ENCODE measurements at regions not wholly inside any gene's neighbourhood (a gene's known extent, or its start where the extent isn't known, plus 50 kb on each side); places are given as distances from the start of the nearest gene placed in this dataset.
A peak's percentile ranks its signal among the peaks of the same experiment; 100 is the strongest.
"Not testable (repeated sequence)": the region's sequence is repeated elsewhere in the genome, so short reads cannot be mapped to it uniquely, and the experiment has no call there.

DNA sequence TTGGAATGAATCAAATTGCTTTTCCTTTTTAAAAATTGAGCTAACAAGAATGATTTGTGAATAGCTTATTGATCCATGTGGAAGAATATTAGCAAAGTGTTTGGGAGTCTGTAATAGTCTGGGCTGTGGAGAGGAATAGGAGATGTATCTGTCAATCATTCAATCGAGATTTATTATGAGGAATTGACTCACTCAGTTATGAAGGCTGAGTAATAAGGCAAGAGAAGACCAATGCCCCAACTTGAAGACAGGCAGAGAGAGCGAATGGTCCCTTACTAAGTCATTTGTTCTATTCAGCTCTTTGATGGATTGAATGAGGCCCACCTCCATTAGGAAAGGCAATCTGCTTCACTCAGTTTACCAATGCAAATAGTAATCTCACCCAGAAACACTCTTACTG lies 403.0 kb downstream of the CD83 start:
- no peaks in the 10 kb centered on the region for H3K9me3 ChIP-seq (ENCODE audit: insufficient read depth, low read depth, low read length)
- Mint-ChIP-seq H3K4me3 (ENCODE audit: unreplicated experiment) (no peak overlapping the region), H3K9me3 (ENCODE audit: unreplicated experiment) (peaks cover 2% of the 10 kb centered on the region), H3K4me1 (ENCODE audit: low read depth, unreplicated experiment) (peaks cover 8% of the 10 kb centered on the region), H3K27ac (ENCODE audit: unreplicated experiment) (no peak overlapping the region), H3K36me3 (ENCODE audit: low read depth, unreplicated experiment) (no peaks in the 10 kb centered on the region), H3K27me3 (ENCODE audit: low read depth, unreplicated experiment) (peaks cover 5% of the 10 kb centered on the region)
- H3K4me2 ChIP-seq (ENCODE audit: low read length), result no peak overlapping the region
- H4K20me1 ChIP-seq (ENCODE audit: insufficient read depth, low read length), result no peaks in the 10 kb centered on the region
- FAIRE-seq (peak; percentile 20), DNase-seq (ENCODE audit: low read depth) (no peak)
- no peaks in the 10 kb centered on the region for H3K4me1 ChIP-seq (ENCODE audit: insufficient read depth, low read length)
- no peak for TF ChIP-seq CTCF (IDR thresholded peaks at IDR 0.05; ENCODE audit: insufficient read depth, low read depth, low read length)
- no peak for TF ChIP-seq EZH2 (IDR thresholded peaks at IDR 0.05; ENCODE audit: insufficient read depth, low read length)
- H3K27ac ChIP-seq (ENCODE audit: low read depth, low read length), result no peak overlapping the region
- H3K79me2 ChIP-seq (ENCODE audit: insufficient read depth, low read length), result no peaks in the 10 kb centered on the region
- no peak overlapping the region for H3K9ac ChIP-seq (ENCODE audit: low read length)
- no peaks in the 10 kb centered on the region for H3K36me3 ChIP-seq (ENCODE audit: insufficient read depth, low read length)
- no peaks in the 10 kb centered on the region for H3K27me3 ChIP-seq (ENCODE audit: insufficient read depth, low read length)
- H3K4me3 ChIP-seq (ENCODE audit: insufficient read depth, low read depth, low read length), result no peak overlapping the region
- no peak overlapping the region for H2AFZ ChIP-seq (ENCODE audit: low read depth, low read length)

- Histone ChIP-seq H4K20me1 (ENCODE audit: insufficient read depth, low read length) (no peaks in the 10 kb centered on the region), H3K9ac (ENCODE audit: low read length) (no peak overlapping the region), H2AFZ (ENCODE audit: low read depth, low read length) (no peak overlapping the region), H3K27me3 (ENCODE audit: insufficient read depth, low read length) (no peaks in the 10 kb centered on the region), H3K27ac (ENCODE audit: low read depth, low read length) (no peak overlapping the region), H3K9me3 (ENCODE audit: insufficient read depth, low read depth, low read length) (no peaks in the 10 kb centered on the region), H3K36me3 (ENCODE audit: insufficient read depth, low read length) (no peaks in the 10 kb centered on the region), H3K4me2 (ENCODE audit: low read length) (no peak overlapping the region), H3K4me3 (ENCODE audit: insufficient read depth, low read depth, low read length) (no peak overlapping the region), H3K4me1 (ENCODE audit: insufficient read depth, low read length) (no peaks in the 10 kb centered on the region), H3K79me2 (ENCODE audit: insufficient read depth, low read length) (no peaks in the 10 kb centered on the region)
- Mint-ChIP-seq H3K9me3 (ENCODE audit: unreplicated experiment) (peaks cover 2% of the 10 kb centered on the region), H3K4me3 (ENCODE audit: unreplicated experiment) (no peak overlapping the region), H3K36me3 (ENCODE audit: low read depth, unreplicated experiment) (no peaks in the 10 kb centered on the region), H3K27ac (ENCODE audit: unreplicated experiment) (no peak overlapping the region), H3K4me1 (ENCODE audit: low read depth, unreplicated experiment) (peaks cover 8% of the 10 kb centered on the region), H3K27me3 (ENCODE audit: low read depth, unreplicated experiment) (peaks cover 3% of the 10 kb centered on the region)
- TF ChIP-seq CTCF (IDR thresholded peaks at IDR 0.05; ENCODE audit: insufficient read depth, low read depth, low read length), result no peak
- no peak for TF ChIP-seq EZH2 (IDR thresholded peaks at IDR 0.05; ENCODE audit: insufficient read depth, low read length)
- DNase-seq (ENCODE audit: low read depth), result no peak
- FAIRE-seq, result no peak
Observed at GRCh38 chr6:14521141-14521540, 403.6 kb downstream of the CD83 start.

DNA sequence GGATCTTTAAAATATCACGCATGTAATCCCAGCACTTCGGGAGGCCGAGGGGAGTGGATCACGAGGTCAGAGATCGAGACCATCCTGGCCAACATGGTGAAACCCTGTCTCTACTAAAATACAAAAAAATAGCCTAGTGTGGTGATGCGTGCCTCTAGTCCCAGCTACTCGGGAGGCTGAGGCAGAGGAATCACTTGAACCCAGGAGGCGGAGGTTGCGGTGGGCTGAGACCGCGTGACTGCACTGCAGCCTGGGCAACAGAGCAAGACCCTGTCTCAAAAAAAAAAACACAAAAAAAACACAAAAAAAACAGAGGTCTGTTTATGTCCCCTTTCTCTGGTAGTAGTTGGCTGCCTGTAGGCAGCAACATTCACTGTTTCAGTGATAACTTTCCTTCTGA lies 404.3 kb downstream of the CD83 start:
- not testable (repeated sequence) for H3K4me3 ChIP-seq (ENCODE audit: insufficient read depth, low read depth, low read length); H2AFZ ChIP-seq (ENCODE audit: low read depth, low read length); H3K36me3 Mint-ChIP-seq (ENCODE audit: low read depth, unreplicated experiment); H3K4me1 Mint-ChIP-seq (ENCODE audit: low read depth, unreplicated experiment); H3K4me3 Mint-ChIP-seq (ENCODE audit: unreplicated experiment); H3K4me1 ChIP-seq (ENCODE audit: insufficient read depth, low read length); H3K4me2 ChIP-seq (ENCODE audit: low read length); H3K9ac ChIP-seq (ENCODE audit: low read length); H3K79me2 ChIP-seq (ENCODE audit: insufficient read depth, low read length); H3K9me3 Mint-ChIP-seq (ENCODE audit: unreplicated experiment); H3K27ac Mint-ChIP-seq (ENCODE audit: unreplicated experiment); H3K27me3 Mint-ChIP-seq (ENCODE audit: low read depth, unreplicated experiment); H4K20me1 ChIP-seq (ENCODE audit: insufficient read depth, low read length); DNase-seq (ENCODE audit: low read depth); H3K36me3 ChIP-seq (ENCODE audit: insufficient read depth, low read length); H3K27me3 ChIP-seq (ENCODE audit: insufficient read depth, low read length); FAIRE-seq; H3K27ac ChIP-seq (ENCODE audit: low read depth, low read length); H3K9me3 ChIP-seq (ENCODE audit: insufficient read depth, low read depth, low read length)
